ENCODE measurements at regions not wholly inside any gene's neighbourhood (a gene's known extent, or its start where the extent isn't known, plus 50 kb on each side); places are given as distances from the start of the nearest gene placed in this dataset.

GRCh38 chr14:101380940-101381339 lies 180.4 kb upstream of the DIO3 start:
- Histone ChIP-seq H3K23ac (ENCODE audit: low read length in 2 of 2) (no peak overlapping the region), H2BK12ac (ENCODE audit: low read length in 2 of 2) (no peak overlapping the region), H3K4ac (ENCODE audit: low read depth in 1 of 2, low read length in 2 of 2) (no peak overlapping the region), H3K27ac (ENCODE audit: low read length, poor library complexity, severe bottlenecking) (no peak overlapping the region), H3K9me3 (ENCODE audit: control insufficient read depth, low read length) (peaks cover 37% of the 10 kb centered on the region), H2AFZ (ENCODE audit: low read depth, low read length) (no peak overlapping the region), H3K4me2 (ENCODE audit: low read length, poor library complexity, severe bottlenecking) (no peak overlapping the region), H3K36me3 (ENCODE audit: control insufficient read depth in 1 of 2, insufficient read depth in 2 of 2, low read depth in 1 of 2, low read length in 2 of 2) (no peaks in the 10 kb centered on the region), H3K18ac (ENCODE audit: low read depth in 1 of 2, low read length in 2 of 2) (no peak overlapping the region), H3K27me3 (ENCODE audit: control insufficient read depth in 1 of 2, insufficient read depth in 1 of 2, low read length in 2 of 2) (peaks cover 0 to 6% of the 10 kb centered on the region in 2 experiments), H4K8ac (ENCODE audit: low read length) (no peak overlapping the region), H3K9ac (ENCODE audit: low read length) (no peak overlapping the region), H3K14ac (ENCODE audit: low read length in 2 of 2) (no peak overlapping the region), H2BK120ac (ENCODE audit: low read depth, low read length) (no peak overlapping the region), H4K91ac (ENCODE audit: low read length) (no peak overlapping the region), H3K4me1 (ENCODE audit: control insufficient read depth, insufficient read depth, low read depth, low read length) (no peaks in the 10 kb centered on the region), H2AK5ac (ENCODE audit: low read length, severe bottlenecking) (no peak overlapping the region), H3K4me3 (ENCODE audit: insufficient read depth in 1 of 2, low read depth in 1 of 2, low read length in 2 of 2) (no peak overlapping the region), H3K79me1 (replicated peaks; ENCODE audit: low read length, poor library complexity, severe bottlenecking) (no peaks in the 10 kb centered on the region), H2BK15ac (ENCODE audit: low read depth, poor library complexity, severe bottlenecking) (no peak overlapping the region), H2BK5ac (ENCODE audit: low read depth, low read length, poor library complexity, severe bottlenecking) (no peak overlapping the region)
- no peak for DNase-seq

DNA sequence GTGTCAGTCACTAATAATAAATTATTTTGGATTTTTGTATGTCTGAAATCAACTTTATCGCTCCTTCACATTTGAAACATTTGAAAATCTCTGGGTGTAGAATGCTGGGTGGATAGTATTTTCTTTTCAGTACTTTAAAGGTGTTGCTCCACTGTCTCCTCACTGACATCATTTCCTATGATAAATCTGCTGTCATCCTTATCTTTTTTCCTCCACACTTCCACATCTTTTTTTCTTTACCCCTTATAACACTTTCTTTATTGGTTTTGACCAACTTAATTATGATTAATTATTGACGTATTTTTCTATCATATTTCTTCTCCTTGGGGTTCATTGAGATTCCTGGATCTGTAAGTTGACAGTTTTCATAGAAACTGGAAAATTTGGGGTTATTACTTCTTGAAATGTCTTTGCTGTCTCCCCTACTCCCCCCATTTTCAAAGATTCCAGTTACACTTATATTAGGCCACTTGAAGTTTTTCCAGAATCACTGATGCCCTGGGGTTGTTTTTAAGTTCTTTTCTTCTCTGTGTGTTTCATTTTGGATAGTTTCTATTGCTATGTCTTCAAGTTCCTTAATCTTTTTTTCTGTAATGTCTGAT lies 177.5 kb upstream of the DIO3 start:
- Histone ChIP-seq H2AK5ac (ENCODE audit: low read length, severe bottlenecking) (no peak overlapping the region), H2BK120ac (ENCODE audit: low read depth, low read length) (no peak overlapping the region), H2AFZ (ENCODE audit: low read depth, low read length) (no peak overlapping the region), H2BK5ac (ENCODE audit: low read depth, low read length, poor library complexity, severe bottlenecking) (no peak overlapping the region), H3K9ac (ENCODE audit: low read length) (no peak overlapping the region), H3K9me3 (ENCODE audit: control insufficient read depth, low read length) (peaks cover 37% of the 10 kb centered on the region), H3K14ac (ENCODE audit: low read length in 2 of 2) (no peak overlapping the region), H3K4me3 (ENCODE audit: insufficient read depth in 1 of 2, low read depth in 1 of 2, low read length in 2 of 2) (no peak overlapping the region), H3K4me2 (ENCODE audit: low read length, poor library complexity, severe bottlenecking) (no peak overlapping the region), H3K36me3 (ENCODE audit: control insufficient read depth in 1 of 2, insufficient read depth in 2 of 2, low read depth in 1 of 2, low read length in 2 of 2) (no peaks in the 10 kb centered on the region), H3K18ac (ENCODE audit: low read depth in 1 of 2, low read length in 2 of 2) (no peak overlapping the region), H3K27ac (ENCODE audit: low read length, poor library complexity, severe bottlenecking) (no peak overlapping the region), H2BK15ac (ENCODE audit: low read depth, poor library complexity, severe bottlenecking) (no peak overlapping the region), H3K4me1 (ENCODE audit: control insufficient read depth, insufficient read depth, low read depth, low read length) (no peaks in the 10 kb centered on the region), H3K27me3 (ENCODE audit: control insufficient read depth in 1 of 2, insufficient read depth in 1 of 2, low read length in 2 of 2) (no peaks in the 10 kb centered on the region), H3K4ac (ENCODE audit: low read depth in 1 of 2, low read length in 2 of 2) (no peak overlapping the region), H4K8ac (ENCODE audit: low read length) (no peak overlapping the region), H3K23ac (ENCODE audit: low read length in 2 of 2) (no peak overlapping the region), H2BK12ac (ENCODE audit: low read length in 2 of 2) (no peak overlapping the region), H4K91ac (ENCODE audit: low read length) (no peak overlapping the region), H3K79me1 (replicated peaks; ENCODE audit: low read length, poor library complexity, severe bottlenecking) (no peaks in the 10 kb centered on the region)
- no peak for DNase-seq
- WGBS: no CpG with 5 or more reads among the region's 2 CpGs

GRCh38 chr14:101394374-101394773 lies 166.9 kb upstream of the DIO3 start:
- Histone ChIP-seq H3K4me3 (ENCODE audit: insufficient read depth in 1 of 2, low read depth in 1 of 2, low read length in 2 of 2) (no peak overlapping the region), H3K23ac (ENCODE audit: low read length in 2 of 2) (no peak overlapping the region), H2AK5ac (ENCODE audit: low read length, severe bottlenecking) (no peak overlapping the region), H2AFZ (ENCODE audit: low read depth, low read length) (no peak overlapping the region), H2BK15ac (ENCODE audit: low read depth, poor library complexity, severe bottlenecking) (no peak overlapping the region), H2BK12ac (ENCODE audit: low read length in 2 of 2) (no peak overlapping the region), H4K8ac (ENCODE audit: low read length) (no peak overlapping the region), H3K9me3 (ENCODE audit: control insufficient read depth, low read length) (peaks cover 3% of the 10 kb centered on the region), H3K18ac (ENCODE audit: low read depth in 1 of 2, low read length in 2 of 2) (no peak overlapping the region), H3K27ac (ENCODE audit: low read length, poor library complexity, severe bottlenecking) (no peak overlapping the region), H3K4me2 (ENCODE audit: low read length, poor library complexity, severe bottlenecking) (no peak overlapping the region), H2BK120ac (ENCODE audit: low read depth, low read length) (no peak overlapping the region), H3K27me3 (ENCODE audit: control insufficient read depth in 1 of 2, insufficient read depth in 1 of 2, low read length in 2 of 2) (peaks cover 0 to 11% of the 10 kb centered on the region in 2 experiments), H3K36me3 (ENCODE audit: control insufficient read depth in 1 of 2, insufficient read depth in 2 of 2, low read depth in 1 of 2, low read length in 2 of 2) (no peaks in the 10 kb centered on the region), H3K79me1 (replicated peaks; ENCODE audit: low read length, poor library complexity, severe bottlenecking) (no peaks in the 10 kb centered on the region), H3K9ac (ENCODE audit: low read length) (no peak overlapping the region), H3K4ac (ENCODE audit: low read depth in 1 of 2, low read length in 2 of 2) (no peak overlapping the region), H3K4me1 (ENCODE audit: control insufficient read depth, insufficient read depth, low read depth, low read length) (no peaks in the 10 kb centered on the region), H3K14ac (ENCODE audit: low read length in 2 of 2) (no peak overlapping the region), H2BK5ac (ENCODE audit: low read depth, low read length, poor library complexity, severe bottlenecking) (no peak overlapping the region), H4K91ac (ENCODE audit: low read length) (no peak overlapping the region)
- DNase-seq: no peak
- 79% methylated on average over 9 of the region's 9 CpGs for WGBS

GRCh38 chr14:101395779-101396178 lies 165.5 kb upstream of the DIO3 start:
- Histone ChIP-seq H3K4me2 (ENCODE audit: low read length, poor library complexity, severe bottlenecking) (no peak overlapping the region), H3K27ac (ENCODE audit: low read length, poor library complexity, severe bottlenecking) (no peak overlapping the region), H3K4me1 (ENCODE audit: control insufficient read depth, insufficient read depth, low read depth, low read length) (no peaks in the 10 kb centered on the region), H4K8ac (ENCODE audit: low read length) (no peak overlapping the region), H3K9ac (ENCODE audit: low read length) (no peak overlapping the region), H3K27me3 (ENCODE audit: control insufficient read depth in 1 of 2, insufficient read depth in 1 of 2, low read length in 2 of 2) (peaks cover 0 to 20% of the 10 kb centered on the region in 2 experiments), H2BK15ac (ENCODE audit: low read depth, poor library complexity, severe bottlenecking) (no peak overlapping the region), H3K9me3 (ENCODE audit: control insufficient read depth, low read length) (peaks cover 3% of the 10 kb centered on the region), H3K23ac (ENCODE audit: low read length in 2 of 2) (no peak overlapping the region), H4K91ac (ENCODE audit: low read length) (no peak overlapping the region), H3K36me3 (ENCODE audit: control insufficient read depth in 1 of 2, insufficient read depth in 2 of 2, low read depth in 1 of 2, low read length in 2 of 2) (no peaks in the 10 kb centered on the region), H2BK120ac (ENCODE audit: low read depth, low read length) (no peak overlapping the region), H3K79me1 (replicated peaks; ENCODE audit: low read length, poor library complexity, severe bottlenecking) (no peaks in the 10 kb centered on the region), H3K14ac (ENCODE audit: low read length in 2 of 2) (no peak overlapping the region), H2AFZ (ENCODE audit: low read depth, low read length) (no peak overlapping the region), H3K4me3 (ENCODE audit: insufficient read depth in 1 of 2, low read depth in 1 of 2, low read length in 2 of 2) (no peak overlapping the region), H2AK5ac (ENCODE audit: low read length, severe bottlenecking) (no peak overlapping the region), H2BK5ac (ENCODE audit: low read depth, low read length, poor library complexity, severe bottlenecking) (no peak overlapping the region), H2BK12ac (ENCODE audit: low read length in 2 of 2) (no peak overlapping the region), H3K4ac (ENCODE audit: low read depth in 1 of 2, low read length in 2 of 2) (no peak overlapping the region), H3K18ac (ENCODE audit: low read depth in 1 of 2, low read length in 2 of 2) (no peak overlapping the region)
- no peak for DNase-seq
- WGBS: 91% methylated on average over 4 of the region's 5 CpGs
